NT2/D1 (cell line): ENCODE measurements at regions not wholly inside any gene's neighbourhood (a gene's known extent, or its start where the extent isn't known, plus 50 kb on each side); places are given as distances from the start of the nearest gene placed in this dataset.

Source experiments
- SUZ12 ChIP-seq: IDR thresholded peaks from 2 replicates; pipeline ENCODE4 v1.6.1; 2011; ENCODE audit not compliant: insufficient read length, insufficient read depth; ENCODE audit errors: extremely low read depth
- YY1 ChIP-seq: IDR thresholded peaks from 2 replicates; pipeline ENCODE4 v1.6.1; 2011; ENCODE audit not compliant: insufficient read length, insufficient read depth
- ZNF274 ChIP-seq: IDR thresholded peaks from 2 replicates; pipeline ENCODE4 v1.6.1; 2011; ENCODE audit warnings: mild to moderate bottlenecking, low read depth, low read length

- TF ChIP-seq ZNF274 (no peak), YY1 (no peak), SUZ12 (no peak)
These were observed 218.8 kb downstream of the TMEM167A start for GRCh38 chr5:82858151-82859025.
